HG03565 (cell line): ENCODE measurements at regions not wholly inside any gene's neighbourhood (a gene's known extent, or its start where the extent isn't known, plus 50 kb on each side); places are given as distances from the start of the nearest gene placed in this dataset.
A peak's percentile ranks its signal among the peaks of the same experiment; 100 is the strongest.

Source experiments
- ATAC-seq: cut with Tn5 transposase; IDR thresholded peaks from one replicate; pipeline ENCODE4 v1.9.1; 2021; ENCODE audit warnings: mild to moderate bottlenecking, moderate library complexity; ENCODE audit not compliant: unreplicated experiment

DNA sequence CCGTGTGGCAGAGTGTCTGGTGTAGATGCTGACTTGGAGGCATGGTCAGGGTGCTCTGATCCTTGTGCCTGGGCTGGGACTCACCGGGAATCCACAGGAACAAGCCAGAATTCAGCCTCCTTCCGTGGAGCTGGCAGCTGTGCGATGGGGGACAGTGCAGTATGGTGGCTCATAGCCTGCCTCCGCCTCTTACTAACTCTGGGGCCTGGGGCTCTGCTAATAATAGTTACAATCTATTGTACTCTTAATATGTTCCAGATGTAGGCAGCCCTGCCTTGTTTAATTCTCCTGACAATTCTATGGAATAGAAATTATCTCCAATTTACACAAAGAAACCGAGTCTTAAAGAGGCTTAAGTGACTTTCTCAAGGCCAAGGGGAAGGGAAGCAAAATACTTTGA, 77.6 kb downstream of the PCDH1 start:
- no peak for ATAC-seq

DNA sequence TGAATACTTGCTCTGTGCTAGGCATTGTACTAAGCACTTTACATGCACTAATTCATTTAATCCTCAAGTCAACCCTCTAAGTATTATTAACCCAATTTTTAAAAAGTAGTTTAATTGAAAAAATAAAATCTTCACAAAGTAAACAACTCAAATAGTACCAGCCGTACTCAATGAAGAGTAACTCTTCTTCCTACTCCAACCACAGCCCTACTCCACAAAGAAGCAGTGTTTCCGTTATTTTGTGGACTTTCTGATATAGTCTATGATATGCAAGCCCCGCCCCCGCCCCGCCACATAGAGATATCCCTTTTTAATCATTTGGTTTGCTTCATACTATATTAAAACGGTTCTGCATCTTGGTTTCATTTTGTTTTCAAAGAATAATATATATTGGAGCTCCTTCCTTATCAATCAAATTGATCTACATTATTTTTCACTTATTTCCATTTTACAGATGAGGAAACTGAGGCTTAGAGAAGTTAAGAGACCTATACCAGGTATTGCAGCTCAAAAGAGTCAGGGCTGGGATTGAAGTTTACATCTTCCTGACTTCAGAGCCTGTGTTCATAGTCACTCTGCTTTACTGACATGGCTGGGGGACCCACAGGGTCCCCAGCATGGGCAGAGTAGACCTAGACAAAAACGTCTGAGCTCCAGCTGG, 78.6 kb downstream of the PCDH1 start:
- ATAC-seq, result no peak

DNA sequence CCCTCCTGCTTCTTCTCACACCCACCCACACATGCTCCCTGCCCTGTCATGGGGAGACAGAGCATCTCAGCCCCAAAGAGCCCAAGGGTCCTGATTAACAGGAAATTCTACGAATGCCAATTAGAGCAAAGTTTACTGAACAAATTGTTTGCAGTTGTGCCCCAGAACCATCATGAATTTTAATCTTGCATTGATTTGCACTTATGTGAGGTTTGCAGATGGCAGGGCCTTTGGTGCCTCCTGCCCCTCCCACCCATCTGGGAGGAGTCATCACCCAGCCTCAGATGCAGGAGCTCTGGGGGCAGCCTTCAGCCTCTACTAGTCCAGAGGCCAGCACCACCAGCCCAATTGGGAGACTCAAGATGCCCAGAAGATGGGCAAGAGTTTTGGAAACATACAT, 80.8 kb downstream of the PCDH1 start:
- no peak for ATAC-seq

DNA sequence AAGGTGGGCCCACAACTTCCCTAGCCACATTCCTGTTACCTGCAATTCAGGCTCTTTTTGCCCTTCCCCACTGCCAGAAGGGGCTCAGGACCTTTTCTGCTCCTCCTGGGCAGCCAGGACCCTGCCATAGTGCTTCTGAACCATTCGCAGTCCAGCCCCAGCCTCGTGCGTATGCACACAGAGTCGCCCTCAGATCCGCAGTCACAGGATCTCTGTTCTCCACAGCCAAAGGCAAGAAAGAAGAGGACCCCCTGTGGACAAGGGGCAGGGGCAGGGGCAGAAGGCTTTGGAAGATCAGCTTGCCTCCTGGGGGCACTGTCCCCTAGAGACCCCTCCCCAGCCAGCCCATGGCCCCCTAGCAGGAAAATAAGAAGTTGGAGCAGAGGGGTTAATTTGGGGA, 82.8 kb downstream of the PCDH1 start:
- ATAC-seq, result no peak

DNA sequence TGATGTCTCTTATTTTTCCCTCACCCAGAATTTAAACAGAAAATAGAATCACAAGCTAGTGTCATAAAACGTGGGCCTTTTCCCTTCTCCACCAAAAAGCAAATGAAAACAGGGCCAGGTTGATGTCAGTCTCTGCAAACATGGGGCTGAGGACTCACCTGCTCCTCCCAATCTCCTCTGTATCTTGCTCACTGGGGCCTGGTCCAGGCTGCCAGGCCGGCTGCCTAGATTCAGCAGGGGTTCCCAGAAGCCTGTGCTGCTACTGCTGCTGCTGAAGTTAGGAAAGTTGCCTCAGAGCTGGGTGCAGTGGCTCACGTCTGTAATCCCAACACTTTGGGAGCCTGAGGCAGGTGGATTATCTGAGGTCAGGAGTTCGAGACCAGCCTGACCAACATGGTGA, 84.3 kb downstream of the PCDH1 start:
- ATAC-seq, result no peak

DNA sequence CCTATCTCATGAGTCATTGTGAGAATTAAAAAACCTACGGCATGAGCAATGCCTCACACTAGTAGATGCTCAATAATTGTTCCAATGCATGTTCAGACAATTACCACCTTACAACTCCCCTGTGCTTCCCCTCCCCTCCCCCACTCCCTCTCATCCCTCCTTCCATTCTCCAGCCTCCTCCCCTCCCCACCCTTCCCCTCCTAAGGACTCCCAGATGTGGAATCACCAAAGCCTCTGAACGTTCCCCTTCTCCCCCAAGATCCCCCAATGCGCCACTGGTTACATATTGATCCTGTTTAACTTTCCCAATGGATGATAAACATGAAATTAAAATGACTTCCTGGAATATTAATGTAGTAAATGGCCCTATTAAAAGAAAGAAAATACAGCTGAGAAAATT, 84.8 kb downstream of the PCDH1 start:
- no peak for ATAC-seq

DNA sequence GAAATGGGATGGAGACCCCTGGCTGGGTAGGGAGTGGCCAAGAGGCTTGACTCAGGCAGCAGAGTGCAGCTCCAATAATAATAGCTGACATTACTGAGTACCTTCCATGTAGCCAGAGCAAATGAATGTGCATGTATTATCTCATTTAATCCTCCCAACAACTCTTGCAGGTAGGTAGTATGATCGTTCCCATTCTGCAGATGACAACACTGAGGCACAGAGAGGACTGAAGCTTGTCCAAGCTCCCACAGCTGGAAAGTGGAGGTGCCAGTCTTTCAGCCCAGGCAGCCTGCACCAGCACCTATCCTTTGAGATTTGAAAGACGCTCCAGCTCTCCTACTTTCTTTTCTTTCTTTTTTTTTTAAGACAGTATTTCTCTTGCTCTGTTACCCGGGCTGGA, 87.6 kb downstream of the PCDH1 start:
- no peak for ATAC-seq

DNA sequence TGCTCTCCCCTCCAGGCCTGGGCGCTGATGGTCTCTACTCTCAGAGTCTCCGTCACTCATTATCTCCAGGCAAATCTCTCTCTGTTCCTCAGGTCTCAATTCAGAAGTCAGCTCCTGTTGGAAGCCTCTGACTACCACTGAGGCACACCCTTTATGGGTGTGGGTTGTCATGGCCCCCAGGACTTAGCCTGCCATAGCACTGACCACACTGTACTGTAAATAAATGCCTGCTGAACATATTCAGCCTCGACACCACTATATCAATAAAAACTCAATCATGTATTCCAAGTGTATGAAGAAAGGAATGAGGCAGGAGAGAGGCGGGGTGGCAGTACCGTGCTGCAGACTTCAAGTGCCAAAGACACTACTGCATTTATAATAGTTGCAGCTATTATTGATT, 88.9 kb downstream of the PCDH1 start:
- no peak for ATAC-seq

DNA sequence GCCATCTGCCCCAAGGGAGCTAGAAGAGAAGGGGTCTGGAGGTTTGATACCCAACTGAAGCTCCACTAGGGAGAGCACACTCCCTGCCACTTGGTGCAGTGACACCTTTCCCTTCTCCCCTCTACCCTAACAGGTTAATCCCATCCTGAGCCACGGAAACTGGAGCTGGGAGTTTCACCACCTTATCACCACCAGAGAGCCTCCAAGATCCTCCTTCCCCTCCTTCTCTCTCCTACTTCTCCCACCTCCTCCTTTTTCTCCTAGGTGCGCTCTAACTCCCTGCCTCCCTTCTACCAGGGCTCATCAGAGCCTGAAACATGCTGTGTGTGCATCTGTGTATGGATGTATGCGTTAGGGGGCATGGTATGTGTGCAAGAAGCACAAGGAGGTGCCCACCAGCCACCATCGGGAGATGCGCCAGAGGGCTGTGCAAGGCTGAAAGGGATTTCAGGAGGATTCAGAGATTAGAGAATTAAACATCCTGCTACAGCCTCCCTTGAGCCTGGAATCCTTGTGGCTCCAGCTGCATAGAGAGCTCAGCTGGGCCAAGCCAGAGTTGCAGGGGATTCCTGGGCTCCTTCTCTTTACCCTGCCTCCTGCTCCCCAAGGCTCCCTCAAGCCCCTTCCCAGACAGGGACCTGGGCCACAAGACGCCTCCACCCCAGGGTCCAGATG, 89.8 kb downstream of the PCDH1 start:
- no peak for ATAC-seq

DNA sequence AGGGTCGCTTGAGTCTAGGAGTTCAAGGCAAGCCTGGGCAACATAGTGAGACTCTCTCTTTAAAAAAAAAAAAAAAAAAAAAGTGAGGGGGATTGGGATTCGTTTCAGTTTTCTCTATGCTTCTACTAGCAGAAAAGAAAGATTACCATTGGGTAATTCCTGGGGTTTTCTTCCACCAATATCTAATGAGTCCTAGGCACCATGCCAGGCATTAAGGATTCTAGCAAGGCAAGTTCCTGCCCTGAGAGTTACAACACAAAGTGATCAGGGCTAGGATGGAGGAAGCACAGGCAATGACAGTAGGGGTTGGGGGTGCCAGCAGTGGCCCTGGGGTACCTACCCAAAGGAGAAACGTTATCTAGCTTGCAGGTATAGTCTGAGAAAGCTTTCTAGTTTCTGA, 90.8 kb downstream of the PCDH1 start:
- ATAC-seq, result no peak

DNA sequence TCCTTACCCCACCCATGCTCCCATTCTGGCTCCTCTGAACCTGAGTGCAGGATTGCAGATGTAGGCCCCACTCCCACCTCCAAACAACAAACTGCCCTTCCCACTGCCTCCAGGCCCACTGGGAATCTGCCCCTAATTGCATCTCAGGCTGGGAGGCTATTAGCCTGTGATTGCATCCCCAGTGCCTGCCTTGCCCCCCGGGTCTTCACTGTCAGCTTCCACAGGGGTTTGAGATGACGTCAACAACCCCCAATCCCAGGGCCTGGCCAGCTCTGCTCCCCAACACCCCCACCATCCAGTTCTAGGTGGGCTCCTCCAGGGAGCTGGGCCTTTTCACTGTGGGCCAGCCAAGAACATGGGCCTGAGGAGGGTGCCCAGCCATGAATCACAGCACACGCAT, 91.5 kb downstream of the PCDH1 start:
- ATAC-seq, result no peak

DNA sequence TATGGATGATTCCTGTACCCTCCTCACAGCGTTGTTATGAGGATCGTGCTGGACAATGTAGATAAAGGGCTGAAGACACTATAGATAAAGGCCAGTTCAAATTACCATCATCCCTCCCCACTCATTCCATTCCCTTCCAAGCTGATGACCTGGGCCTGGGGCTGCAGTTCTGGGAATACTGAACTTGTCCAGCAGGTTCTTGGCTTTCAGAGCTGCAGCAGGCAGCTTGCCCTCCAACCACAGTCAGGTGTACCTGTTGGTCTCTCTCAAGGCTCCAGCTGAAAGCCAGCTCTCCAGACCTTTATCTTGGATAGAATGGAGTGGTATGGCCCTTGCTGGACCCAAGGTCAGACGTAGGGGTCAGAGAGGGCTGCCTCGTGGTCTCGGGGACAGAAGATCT, 92.5 kb downstream of the PCDH1 start:
- ATAC-seq, result no peak

DNA sequence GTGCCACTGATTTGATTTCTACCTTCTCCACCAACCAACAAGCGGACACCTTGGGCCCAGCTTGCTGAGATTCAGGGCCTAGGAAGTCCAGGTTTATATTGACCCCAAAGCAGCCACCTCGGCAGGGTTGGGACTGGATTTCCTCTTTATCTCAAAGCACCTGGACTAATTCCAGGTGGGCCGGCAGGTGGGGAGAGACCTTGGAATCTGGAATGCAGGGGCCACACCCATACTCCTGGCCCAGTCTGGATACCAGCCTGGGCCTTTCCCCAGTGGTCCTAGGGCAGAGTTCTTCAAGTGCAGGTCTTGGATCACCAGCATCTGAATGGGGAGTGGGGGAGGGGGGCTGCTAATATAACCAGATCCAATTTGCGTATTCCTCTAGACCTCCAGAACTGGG, 93.1 kb downstream of the PCDH1 start:
- ATAC-seq, result no peak

DNA sequence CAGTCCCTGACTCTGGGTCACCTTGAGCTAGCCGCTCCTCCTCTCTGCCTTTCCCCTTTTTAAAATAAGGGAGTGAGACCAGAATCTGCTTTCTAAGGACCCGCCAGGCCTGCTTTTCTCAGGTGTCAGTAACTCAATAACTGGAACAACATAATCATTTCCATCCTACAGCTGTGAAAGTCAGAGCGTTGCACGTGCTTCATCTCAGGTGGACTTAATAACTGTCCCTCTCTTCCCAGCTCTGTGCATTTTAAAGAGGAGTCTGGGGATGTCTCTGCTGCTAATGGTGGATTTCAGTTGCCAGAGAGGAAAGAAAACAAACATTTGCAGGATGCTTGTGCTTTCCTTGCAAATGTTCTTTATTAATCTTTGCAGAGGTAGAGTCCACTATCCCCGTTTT, 93.7 kb downstream of the PCDH1 start:
- no peak for ATAC-seq

DNA sequence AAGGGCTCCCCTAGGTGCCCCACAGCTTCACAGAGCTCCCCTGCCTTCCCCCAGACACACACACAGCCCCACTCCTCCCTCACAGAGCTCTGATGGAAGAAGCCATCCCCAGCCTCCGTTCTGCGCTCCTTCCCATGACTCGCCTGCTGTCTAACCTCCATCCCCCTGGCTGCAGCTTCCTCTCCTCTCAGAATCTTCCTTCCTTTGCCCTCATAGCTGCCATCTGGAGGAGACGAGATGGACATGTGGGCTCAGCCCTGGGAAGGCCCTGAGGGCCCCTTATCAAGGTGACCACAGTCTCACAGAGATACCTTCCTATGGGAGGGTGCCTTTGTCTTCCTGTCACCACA, 94.3 kb downstream of the PCDH1 start:
- ATAC-seq, result no peak

DNA sequence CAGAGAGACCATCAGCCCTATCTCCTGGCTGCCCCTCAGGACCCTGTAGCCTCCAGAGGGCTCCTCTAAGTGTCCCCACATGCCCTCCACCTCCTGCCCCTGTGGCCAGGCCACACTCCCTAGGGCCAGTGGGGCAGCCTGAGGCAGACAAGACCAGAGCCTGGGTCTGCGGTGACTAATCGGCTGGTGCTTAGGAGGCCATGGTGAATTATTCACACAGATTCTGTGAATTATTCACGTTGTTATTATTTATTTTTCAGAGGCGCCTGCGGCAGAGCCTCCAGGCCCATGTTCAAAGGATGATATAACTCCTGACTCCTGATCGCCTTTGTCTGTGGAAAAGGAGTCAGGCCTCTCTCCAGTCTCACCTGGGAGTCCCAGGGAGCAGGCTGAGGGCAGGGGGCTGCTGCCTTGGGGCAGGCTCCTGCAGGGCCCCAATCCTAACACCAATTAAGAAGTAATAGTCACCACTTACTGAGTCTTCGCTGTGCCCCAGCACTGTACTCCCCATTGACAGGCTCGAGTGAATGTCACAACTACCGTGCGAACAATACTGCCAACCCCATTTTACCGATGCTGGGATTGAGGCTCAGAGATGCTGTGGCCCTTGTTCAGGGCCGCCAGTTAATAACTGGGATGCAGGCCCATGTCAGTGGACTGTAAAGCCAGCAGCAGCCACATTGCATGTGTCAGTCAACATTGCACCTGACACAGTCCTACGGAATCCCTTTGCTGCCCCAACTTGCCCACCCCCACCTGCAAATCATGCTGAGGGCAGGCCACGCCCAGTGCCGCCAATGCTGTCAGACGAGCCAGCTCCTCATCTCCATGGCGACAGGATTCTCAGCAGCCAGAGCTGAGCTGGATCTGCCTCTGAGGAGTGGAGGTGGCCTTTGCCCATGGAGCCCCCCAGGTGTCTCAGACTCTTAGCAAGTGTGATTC, 94.9 kb downstream of the PCDH1 start:
- no peak for ATAC-seq

DNA sequence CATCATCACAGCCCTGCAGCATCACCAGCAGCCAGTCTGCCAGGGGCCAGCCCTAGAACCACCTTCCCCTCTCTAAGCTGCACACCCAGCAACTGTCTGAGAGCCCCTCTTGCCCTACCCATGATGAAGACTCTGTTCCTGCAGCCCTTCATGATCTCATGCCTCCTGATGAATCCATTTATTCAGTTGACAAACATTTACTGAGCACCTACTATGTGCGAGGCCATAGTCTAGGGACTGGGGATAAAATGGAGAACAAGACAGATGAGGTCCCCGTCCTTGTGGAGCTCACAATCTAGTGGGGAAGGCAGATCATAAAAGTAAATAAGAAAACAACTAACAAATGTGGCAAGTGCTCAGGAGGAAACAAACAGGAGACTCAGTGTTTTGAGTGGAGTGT, 96.3 kb downstream of the PCDH1 start:
- ATAC-seq, result no peak

DNA sequence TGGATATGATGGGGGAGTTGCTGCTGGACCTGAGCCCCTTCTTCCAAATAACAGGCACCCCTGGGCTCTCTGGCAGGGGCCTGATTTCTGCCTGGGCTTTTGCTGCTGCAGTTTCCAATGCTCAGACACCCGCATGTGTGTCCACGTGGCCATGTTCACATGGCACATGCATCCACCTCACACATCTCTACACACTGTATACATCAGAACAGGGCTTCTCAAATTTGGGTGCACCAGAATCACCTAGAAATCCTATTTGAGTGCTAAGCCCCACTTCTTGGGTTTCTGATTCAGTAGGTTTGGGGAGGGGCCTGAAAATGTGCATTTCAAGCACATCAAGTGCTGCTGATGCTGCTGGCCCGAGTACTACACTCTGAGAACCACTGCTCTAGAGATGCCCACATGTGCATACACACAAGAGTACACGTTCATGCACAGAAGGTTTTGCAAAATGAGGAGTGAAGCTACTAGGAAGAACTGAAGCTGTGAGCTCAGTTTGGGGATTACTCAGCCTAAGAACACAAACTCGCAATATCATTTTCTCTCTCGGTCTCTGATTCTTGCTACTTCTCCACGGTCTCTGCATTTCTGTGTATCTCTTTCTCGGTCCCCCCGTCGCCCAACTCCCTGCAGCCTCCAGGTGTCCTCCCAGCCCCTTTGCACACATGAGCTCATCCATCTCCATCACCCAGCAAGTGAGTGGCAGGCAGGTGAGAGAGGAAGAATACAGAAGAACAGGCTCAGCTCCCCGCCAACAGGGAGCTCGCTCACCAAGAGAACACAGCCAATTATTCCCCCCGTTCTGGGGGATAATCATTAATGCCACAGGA, 97.0 kb downstream of the PCDH1 start:
- peak; percentile 53 for ATAC-seq

DNA sequence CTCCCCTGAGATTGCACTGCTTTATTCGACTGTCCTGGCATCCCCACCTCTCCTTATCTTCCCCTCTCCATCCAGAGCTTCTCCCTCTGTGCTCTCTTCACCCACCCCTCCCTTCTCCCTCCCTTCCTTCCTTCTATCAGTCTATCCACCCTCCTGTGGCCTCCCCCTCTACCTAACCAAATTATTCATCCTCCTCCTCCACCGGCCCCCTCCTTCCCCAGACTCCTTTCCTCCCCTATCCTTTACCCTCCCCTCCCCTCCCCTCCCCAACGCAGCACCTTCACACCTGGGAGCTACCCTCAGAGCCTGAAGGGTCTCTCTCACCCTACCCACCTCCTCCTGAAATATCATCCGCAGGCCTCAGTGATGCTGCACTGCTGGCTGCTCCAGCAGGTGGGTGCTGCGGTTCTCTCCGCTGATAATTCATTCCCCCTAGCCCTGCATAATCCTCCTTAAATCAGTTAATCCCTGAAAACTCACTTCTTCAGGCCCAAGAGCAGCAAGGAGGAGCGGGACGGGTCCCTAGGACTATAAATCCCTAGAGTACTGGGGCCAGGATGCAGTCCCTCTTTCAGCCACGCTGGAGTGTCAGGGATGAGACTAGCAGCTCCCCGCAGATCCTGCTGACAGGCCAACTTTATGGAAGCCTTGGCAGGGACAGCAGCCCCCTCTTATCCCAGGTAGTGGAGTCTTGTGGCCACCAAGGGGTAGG, 97.8 kb downstream of the PCDH1 start:
- no peak for ATAC-seq

DNA sequence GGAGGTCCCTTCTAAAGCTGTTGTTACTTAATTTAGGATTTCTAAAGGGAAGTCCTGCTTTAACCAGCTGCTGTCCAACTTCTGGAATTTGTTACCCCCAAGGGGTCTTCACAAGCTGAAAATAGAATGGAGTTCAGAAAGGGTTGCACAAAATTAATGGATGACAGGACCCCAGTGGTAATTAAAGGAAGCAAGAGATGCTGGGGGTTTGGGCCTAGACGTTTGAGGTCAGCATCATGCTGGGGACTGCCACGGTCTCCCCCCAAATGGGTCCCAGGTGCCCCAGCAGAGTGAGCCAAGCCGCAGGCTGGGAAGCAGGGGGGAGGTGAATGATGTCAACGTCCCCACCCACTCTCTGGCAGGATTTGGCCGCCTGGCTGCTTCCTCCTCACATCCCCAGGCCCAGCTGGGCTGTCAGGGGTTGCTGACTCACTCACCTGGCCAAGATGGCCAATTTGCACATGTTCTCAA, 97.5 kb upstream of the ARAP3 start:
- no peak for ATAC-seq
